Keratinocyte (primary cell): ENCODE measurements at regions not wholly inside any gene's neighbourhood (a gene's known extent, or its start where the extent isn't known, plus 50 kb on each side); places are given as distances from the start of the nearest gene placed in this dataset.

Experiments used
- DNase-seq: peaks from one replicate; pipeline ENCODE4 v3.0.0-alpha.2; 2011; ENCODE audit warnings: low read depth, missing footprints, low spot score
- FAIRE-seq: peaks from 2 replicates; lab custom pipeline; 2011; peaks lifted over from hg19 to GRCh38; lab: Jason Lieb, UNC
- H2AFZ ChIP-seq: 2 replicates; pipeline ENCODE4 v1.6.0; 2012; ENCODE audit warnings: low read length, control low read depth, inconsistent platforms; ENCODE audit not compliant: control insufficient read depth
- H3K27ac ChIP-seq: 2 replicates; pipeline ENCODE4 v1.5.1; 2011; ENCODE audit warnings: low read length; ENCODE audit not compliant: control insufficient read depth, insufficient read depth
- H3K27me3 ChIP-seq: 3 replicates; pipeline ENCODE4 v1.6.0; 2011; ENCODE audit warnings: low read length; ENCODE audit not compliant: control insufficient read depth, insufficient read depth; ENCODE audit errors: extremely low read depth
- H3K36me3 ChIP-seq, 2 experiments: 2 replicates in 1 of 2; 3 replicates in 1 of 2; pipeline ENCODE4 v1.5.1; 2011; ENCODE audit warnings: low read length in 2 of 2, mild to moderate bottlenecking in 1 of 2; ENCODE audit not compliant: control insufficient read depth in 2 of 2, insufficient read depth in 2 of 2; ENCODE audit errors: extremely low read depth in 1 of 2
- H3K4me1 ChIP-seq: 3 replicates; pipeline ENCODE4 v1.5.1; 2011; ENCODE audit warnings: low read length; ENCODE audit not compliant: control insufficient read depth, insufficient read depth; ENCODE audit errors: extremely low read depth
- H3K4me2 ChIP-seq: 3 replicates; pipeline ENCODE4 v1.6.0; 2011; ENCODE audit warnings: low read depth, low read length; ENCODE audit not compliant: control insufficient read depth, insufficient read depth; ENCODE audit errors: extremely low read depth
- H3K4me3 ChIP-seq, 3 experiments: fragments of 200-600 bp in 1 of 3; sonication (generic) in 1 of 3; 2 replicates in 2 of 3; 3 replicates in 1 of 3; pipeline ENCODE4 v1.5.1; 2011 to 2016; ENCODE audit warnings: low read length in 3 of 3, mild to moderate bottlenecking in 3 of 3, control low read depth in 2 of 3, inconsistent platforms in 1 of 3, low read depth in 1 of 3, mixed read lengths in 1 of 3, mixed run types in 1 of 3, moderate library complexity in 1 of 3; ENCODE audit not compliant: control insufficient read depth in 2 of 3, insufficient read depth in 2 of 3; ENCODE audit errors: extremely low read depth in 1 of 3
- H3K79me2 ChIP-seq: 2 replicates; pipeline ENCODE4 v1.6.0; 2012; ENCODE audit warnings: low read length; ENCODE audit not compliant: control insufficient read depth, insufficient read depth
- H3K9ac ChIP-seq: 3 replicates; pipeline ENCODE4 v1.6.0; 2011; ENCODE audit warnings: low read length; ENCODE audit not compliant: control insufficient read depth, insufficient read depth; ENCODE audit errors: extremely low read depth
- H3K9me1 ChIP-seq: 3 replicates; pipeline ENCODE4 v1.6.0; 2011; ENCODE audit warnings: low read length; ENCODE audit not compliant: control insufficient read depth, insufficient read depth; ENCODE audit errors: extremely low read depth
- H3K9me3 ChIP-seq: 2 replicates; pipeline ENCODE4 v1.5.1; 2012; ENCODE audit warnings: low read depth, low read length; ENCODE audit not compliant: control insufficient read depth
- H4K20me1 ChIP-seq: 3 replicates; pipeline ENCODE4 v1.6.0; 2011; ENCODE audit warnings: low read length; ENCODE audit not compliant: control insufficient read depth, insufficient read depth; ENCODE audit errors: extremely low read depth
- EZH2 ChIP-seq: IDR thresholded peaks from one replicate; pipeline ENCODE4 v1.6.1; 2012; ENCODE audit warnings: inconsistent platforms, mild to moderate bottlenecking, low read length, moderate library complexity
- dilution Hi-C: fragments of 300-500 bp; cut with MboI; formaldehyde crosslinking; loops from one replicate; pipeline ENCODE4 v1.7.0; 2020; ENCODE audit warnings: low sequenced_read_pairs; ENCODE audit not compliant: extremely low pct_ligation_motif_present
- TF ChIP-seq, protein P1 (sequence below), 3 experiments: IDR thresholded peaks in 1 of 3; conservative IDR thresholded peaks in 1 of 3; optimal IDR thresholded peaks in 1 of 3; 2 replicates in 2 of 3; 3 replicates in 1 of 3; pipeline versions ENCODE3 to v1.5.1; 2011; ENCODE audit warnings: low read length in 3 of 3, mild to moderate bottlenecking in 3 of 3, moderate library complexity in 2 of 3, control low read depth in 1 of 3, inconsistent platforms in 1 of 3; ENCODE audit not compliant: insufficient read depth in 2 of 3; ENCODE audit errors: extremely low read depth in 1 of 3

DNA sequence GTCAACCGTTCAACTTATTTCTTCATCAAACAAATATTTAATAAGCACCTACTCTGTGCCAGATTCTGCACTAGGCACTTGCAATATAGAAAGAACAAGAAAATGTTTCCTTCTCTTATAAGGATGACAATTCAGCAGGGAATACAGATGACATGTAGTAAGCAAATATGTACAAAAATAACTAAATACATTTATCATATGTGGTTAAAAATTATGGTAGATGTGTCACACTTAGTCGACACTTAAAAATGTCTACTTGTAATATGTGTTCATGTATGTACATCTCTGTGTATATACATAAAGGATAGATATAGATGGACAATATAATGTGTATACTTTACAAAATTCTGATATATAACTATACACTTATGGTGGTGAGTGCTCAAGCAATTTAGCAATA is 417.0 kb upstream of the MEF2C start:
- Histone ChIP-seq H3K36me3 (no peaks in the 10 kb centered on the region), H3K27me3 (no peaks in the 10 kb centered on the region), H3K79me2 (no peaks in the 10 kb centered on the region), H3K9me1 (no peaks in the 10 kb centered on the region), H3K9me3 (no peaks in the 10 kb centered on the region), H3K4me3 (no peak overlapping the region), H3K27ac (no peak overlapping the region), H3K4me1 (no peaks in the 10 kb centered on the region), H3K4me2 (no peak overlapping the region), H4K20me1 (no peaks in the 10 kb centered on the region), H3K9ac (no peak overlapping the region), H2AFZ (no peak overlapping the region)
- FAIRE-seq (no peak), DNase-seq (no peak)
- TF ChIP-seq, protein P1, sequence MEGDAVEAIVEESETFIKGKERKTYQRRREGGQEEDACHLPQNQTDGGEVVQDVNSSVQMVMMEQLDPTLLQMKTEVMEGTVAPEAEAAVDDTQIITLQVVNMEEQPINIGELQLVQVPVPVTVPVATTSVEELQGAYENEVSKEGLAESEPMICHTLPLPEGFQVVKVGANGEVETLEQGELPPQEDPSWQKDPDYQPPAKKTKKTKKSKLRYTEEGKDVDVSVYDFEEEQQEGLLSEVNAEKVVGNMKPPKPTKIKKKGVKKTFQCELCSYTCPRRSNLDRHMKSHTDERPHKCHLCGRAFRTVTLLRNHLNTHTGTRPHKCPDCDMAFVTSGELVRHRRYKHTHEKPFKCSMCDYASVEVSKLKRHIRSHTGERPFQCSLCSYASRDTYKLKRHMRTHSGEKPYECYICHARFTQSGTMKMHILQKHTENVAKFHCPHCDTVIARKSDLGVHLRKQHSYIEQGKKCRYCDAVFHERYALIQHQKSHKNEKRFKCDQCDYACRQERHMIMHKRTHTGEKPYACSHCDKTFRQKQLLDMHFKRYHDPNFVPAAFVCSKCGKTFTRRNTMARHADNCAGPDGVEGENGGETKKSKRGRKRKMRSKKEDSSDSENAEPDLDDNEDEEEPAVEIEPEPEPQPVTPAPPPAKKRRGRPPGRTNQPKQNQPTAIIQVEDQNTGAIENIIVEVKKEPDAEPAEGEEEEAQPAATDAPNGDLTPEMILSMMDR (optimal IDR thresholded peaks at IDR 0.05 in 1 of 3, IDR thresholded peaks at IDR 0.05 in 1 of 3, conservative IDR thresholded peaks at IDR 0.05 in 1 of 3; ENCODE audit: extremely low read depth in 1 of 3, insufficient read depth in 2 of 3, low read length in 3 of 3), result no peak
- TF ChIP-seq EZH2, result no peak
- dilution Hi-C loops, result no loop called here

DNA sequence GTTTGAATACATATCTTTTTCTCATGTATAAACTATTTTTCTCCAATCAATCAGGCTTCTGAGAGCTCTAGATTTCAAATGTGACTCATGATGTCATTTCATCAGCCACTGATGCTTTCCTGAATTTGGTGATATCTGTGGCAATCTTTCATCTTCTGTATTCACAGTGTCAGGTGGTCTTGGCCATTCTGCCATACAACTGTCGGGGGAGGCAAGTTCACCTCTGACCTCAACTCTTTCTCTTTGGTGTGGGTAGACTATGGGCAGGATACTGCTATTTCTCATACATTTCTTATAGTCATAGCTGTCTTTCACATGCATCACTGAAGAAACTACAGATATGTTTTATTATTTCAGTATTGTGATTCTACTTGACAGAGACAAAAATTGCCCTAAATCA is 414.1 kb upstream of the MEF2C start:
- H3K9me1 ChIP-seq, result no peaks in the 10 kb centered on the region
- H3K9me3 ChIP-seq, result no peaks in the 10 kb centered on the region
- no peak overlapping the region for H3K27ac ChIP-seq
- no peak overlapping the region for H2AFZ ChIP-seq
- H4K20me1 ChIP-seq, result no peaks in the 10 kb centered on the region
- H3K9ac ChIP-seq, result no peak overlapping the region
- no peak for FAIRE-seq
- no peak overlapping the region for H3K4me2 ChIP-seq
- DNase-seq, result no peak
- H3K27me3 ChIP-seq, result no peaks in the 10 kb centered on the region
- dilution Hi-C loops, result no loop called here
- no peak overlapping the region for H3K4me3 ChIP-seq
- H3K79me2 ChIP-seq, result no peaks in the 10 kb centered on the region
- TF ChIP-seq, protein P1 (optimal IDR thresholded peaks at IDR 0.05 in 1 of 3, IDR thresholded peaks at IDR 0.05 in 1 of 3, conservative IDR thresholded peaks at IDR 0.05 in 1 of 3; ENCODE audit: extremely low read depth in 1 of 3, insufficient read depth in 2 of 3, low read length in 3 of 3), result no peak
- TF ChIP-seq EZH2, result no peak
- H3K36me3 ChIP-seq, result no peaks in the 10 kb centered on the region
- H3K4me1 ChIP-seq, result no peaks in the 10 kb centered on the region
